ENCODE measurements at regions not wholly inside any gene's neighbourhood (a gene's known extent, or its start where the extent isn't known, plus 50 kb on each side); places are given as distances from the start of the nearest gene placed in this dataset.

GRCh38 chr2:122139739-122140420, 384.4 kb downstream of the TSN start:
- no peak for TF ChIP-seq CTCF (IDR thresholded peaks at IDR 0.05)
- H3K27ac ChIP-seq: no peak overlapping the region
- no peak overlapping the region for H3K4me3 ChIP-seq
- no peak for DNase-seq (ENCODE audit: low spot score)

GRCh38 chr2:122144884-122145283, 389.4 kb downstream of the TSN start:
- no peak for DNase-seq (ENCODE audit: low spot score)
- no peak for TF ChIP-seq CTCF (IDR thresholded peaks at IDR 0.05)
- Histone ChIP-seq H3K27ac (no peak overlapping the region), H3K4me3 (no peak overlapping the region)

GRCh38 chr2:122145856-122146255, 390.4 kb downstream of the TSN start:
- no peak for TF ChIP-seq CTCF (IDR thresholded peaks at IDR 0.05)
- Histone ChIP-seq H3K4me3 (no peak overlapping the region), H3K27ac (no peak overlapping the region)
- DNase-seq (ENCODE audit: low spot score): no peak

GRCh38 chr2:122148128-122148767, 392.8 kb downstream of the TSN start:
- TF ChIP-seq CTCF (IDR thresholded peaks at IDR 0.05): no peak
- no peak for DNase-seq (ENCODE audit: low spot score)

GRCh38 chr2:122150524-122151280, 395.3 kb downstream of the TSN start:
- Histone ChIP-seq H3K27ac (no peak overlapping the region), H3K4me3 (no peak overlapping the region)
- no peak for TF ChIP-seq CTCF (IDR thresholded peaks at IDR 0.05)
- DNase-seq (ENCODE audit: low spot score): no peak

More at GRCh38 chr2:122148128-122148767, 392.8 kb downstream of the TSN start:
- no peak overlapping the region for H3K4me3 ChIP-seq
- H3K27ac ChIP-seq: no peak overlapping the region

GRCh38 chr2:122152571-122152970, 397.1 kb downstream of the TSN start:
- TF ChIP-seq CTCF (IDR thresholded peaks at IDR 0.05): no peak
- DNase-seq (ENCODE audit: low spot score): peak; percentile 43
- H3K4me3 ChIP-seq: no peak overlapping the region
- no peak overlapping the region for H3K27ac ChIP-seq
